B cell (primary cell): ENCODE measurements at regions not wholly inside any gene's neighbourhood (a gene's known extent, or its start where the extent isn't known, plus 50 kb on each side); places are given as distances from the start of the nearest gene placed in this dataset.

Source experiments
- EZH2 ChIP-seq: IDR thresholded peaks from 2 replicates; pipeline ENCODE4 v1.6.1; 2012; ENCODE audit warnings: borderline replicate concordance, low read depth, mild to moderate bottlenecking, moderate library complexity, low read length; ENCODE audit not compliant: insufficient read depth, poor library complexity, severe bottlenecking
- TF ChIP-seq, protein P1 (sequence below): fragments of 200-600 bp; IDR thresholded peaks from one replicate; pipeline ENCODE4 v1.8.0; 2022; ENCODE audit warnings: antibody characterized with exemption, mild to moderate bottlenecking

DNA sequence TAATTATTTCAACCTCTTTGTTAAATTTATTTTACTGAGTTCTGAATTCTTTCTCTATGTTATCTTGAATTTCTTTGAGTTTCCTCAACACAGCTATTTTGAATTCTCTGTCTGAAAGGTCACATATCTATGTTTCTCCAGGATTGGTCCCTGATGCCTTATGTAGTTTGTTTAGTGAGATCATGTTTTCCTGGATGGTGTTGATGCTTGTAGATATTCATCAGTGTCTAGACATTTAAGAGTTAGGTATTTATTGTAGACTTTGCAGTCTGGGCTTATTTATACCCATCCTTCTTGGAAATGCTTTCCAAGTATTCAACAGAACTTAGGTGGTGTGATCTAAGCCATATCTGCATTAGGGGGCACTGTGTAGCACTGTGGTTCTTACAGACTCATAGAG is 70.2 kb upstream of the SLC27A6 start:
- TF ChIP-seq, protein P1, sequence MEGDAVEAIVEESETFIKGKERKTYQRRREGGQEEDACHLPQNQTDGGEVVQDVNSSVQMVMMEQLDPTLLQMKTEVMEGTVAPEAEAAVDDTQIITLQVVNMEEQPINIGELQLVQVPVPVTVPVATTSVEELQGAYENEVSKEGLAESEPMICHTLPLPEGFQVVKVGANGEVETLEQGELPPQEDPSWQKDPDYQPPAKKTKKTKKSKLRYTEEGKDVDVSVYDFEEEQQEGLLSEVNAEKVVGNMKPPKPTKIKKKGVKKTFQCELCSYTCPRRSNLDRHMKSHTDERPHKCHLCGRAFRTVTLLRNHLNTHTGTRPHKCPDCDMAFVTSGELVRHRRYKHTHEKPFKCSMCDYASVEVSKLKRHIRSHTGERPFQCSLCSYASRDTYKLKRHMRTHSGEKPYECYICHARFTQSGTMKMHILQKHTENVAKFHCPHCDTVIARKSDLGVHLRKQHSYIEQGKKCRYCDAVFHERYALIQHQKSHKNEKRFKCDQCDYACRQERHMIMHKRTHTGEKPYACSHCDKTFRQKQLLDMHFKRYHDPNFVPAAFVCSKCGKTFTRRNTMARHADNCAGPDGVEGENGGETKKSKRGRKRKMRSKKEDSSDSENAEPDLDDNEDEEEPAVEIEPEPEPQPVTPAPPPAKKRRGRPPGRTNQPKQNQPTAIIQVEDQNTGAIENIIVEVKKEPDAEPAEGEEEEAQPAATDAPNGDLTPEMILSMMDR = no peak
- no peak for TF ChIP-seq EZH2
